ENCODE measurements at regions not wholly inside any gene's neighbourhood (a gene's known extent, or its start where the extent isn't known, plus 50 kb on each side); places are given as distances from the start of the nearest gene placed in this dataset.

DNA sequence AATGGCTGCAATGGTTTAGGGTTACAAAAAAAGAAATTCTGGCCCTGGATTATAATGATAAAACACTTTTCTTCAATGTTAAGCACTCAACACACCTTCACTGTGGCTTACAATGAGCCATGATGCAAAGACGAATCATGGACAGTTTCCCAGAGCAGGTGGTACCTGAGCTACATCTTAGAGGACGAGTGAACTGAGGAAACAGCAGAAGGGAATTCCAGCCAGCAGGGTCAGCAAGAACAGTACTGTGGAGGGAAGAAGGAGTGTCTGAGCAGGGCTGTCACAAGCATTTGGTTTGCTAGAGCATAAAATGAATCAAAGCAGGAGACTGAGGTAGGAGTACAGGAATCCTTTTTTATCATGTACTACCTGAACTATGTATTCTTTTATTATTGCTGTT is 332.8 kb upstream of the C11orf87 start (continued):
- TF ChIP-seq, protein P1, sequence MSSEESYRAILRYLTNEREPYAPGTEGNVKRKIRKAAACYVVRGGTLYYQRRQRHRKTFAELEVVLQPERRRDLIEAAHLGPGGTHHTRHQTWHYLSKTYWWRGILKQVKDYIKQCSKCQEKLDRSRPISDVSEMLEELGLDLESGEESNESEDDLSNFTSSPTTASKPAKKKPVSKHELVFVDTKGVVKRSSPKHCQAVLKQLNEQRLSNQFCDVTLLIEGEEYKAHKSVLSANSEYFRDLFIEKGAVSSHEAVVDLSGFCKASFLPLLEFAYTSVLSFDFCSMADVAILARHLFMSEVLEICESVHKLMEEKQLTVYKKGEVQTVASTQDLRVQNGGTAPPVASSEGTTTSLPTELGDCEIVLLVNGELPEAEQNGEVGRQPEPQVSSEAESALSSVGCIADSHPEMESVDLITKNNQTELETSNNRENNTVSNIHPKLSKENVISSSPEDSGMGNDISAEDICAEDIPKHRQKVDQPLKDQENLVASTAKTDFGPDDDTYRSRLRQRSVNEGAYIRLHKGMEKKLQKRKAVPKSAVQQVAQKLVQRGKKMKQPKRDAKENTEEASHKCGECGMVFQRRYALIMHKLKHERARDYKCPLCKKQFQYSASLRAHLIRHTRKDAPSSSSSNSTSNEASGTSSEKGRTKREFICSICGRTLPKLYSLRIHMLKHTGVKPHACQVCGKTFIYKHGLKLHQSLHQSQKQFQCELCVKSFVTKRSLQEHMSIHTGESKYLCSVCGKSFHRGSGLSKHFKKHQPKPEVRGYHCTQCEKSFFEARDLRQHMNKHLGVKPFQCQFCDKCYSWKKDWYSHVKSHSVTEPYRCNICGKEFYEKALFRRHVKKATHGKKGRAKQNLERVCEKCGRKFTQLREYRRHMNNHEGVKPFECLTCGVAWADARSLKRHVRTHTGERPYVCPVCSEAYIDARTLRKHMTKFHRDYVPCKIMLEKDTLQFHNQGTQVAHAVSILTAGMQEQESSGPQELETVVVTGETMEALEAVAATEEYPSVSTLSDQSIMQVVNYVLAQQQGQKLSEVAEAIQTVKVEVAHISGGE (CRISPR knock-in tag; IDR thresholded peaks at IDR 0.05): no peak
- TF ChIP-seq CEBPB (tag; IDR thresholded peaks at IDR 0.05): no peak
- TF ChIP-seq ZNF121 (CRISPR knock-in tag; conservative IDR thresholded peaks at IDR 0.05): no peak

DNA sequence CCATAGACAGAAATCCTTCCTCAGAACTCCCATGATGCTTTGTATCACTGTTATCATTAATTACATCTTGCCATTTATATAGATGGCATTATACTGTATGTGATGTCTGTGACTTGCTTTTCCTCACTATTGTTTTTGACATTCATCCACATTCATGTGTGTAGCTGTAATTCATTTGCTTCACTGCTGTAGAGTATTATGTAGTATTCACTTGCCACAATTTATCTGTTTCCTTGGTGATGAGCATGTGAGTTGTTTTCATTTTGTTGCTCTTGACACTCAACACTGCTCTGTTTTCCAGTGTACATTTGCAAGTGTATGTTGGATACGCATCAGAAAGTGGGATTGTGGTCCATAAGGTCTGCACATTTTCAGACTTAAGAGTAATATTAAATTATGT is 328.6 kb upstream of the C11orf87 start:
- no peak overlapping the region for H2AFZ ChIP-seq (ENCODE audit: low read depth, low read length)
- no peaks in the 10 kb centered on the region for H3K27me3 ChIP-seq (ENCODE audit: control insufficient read depth in 2 of 2, insufficient read depth in 2 of 2, low read length in 2 of 2)
- no TSS peak for BruUV-seq (replicated peaks)
- H3K9ac ChIP-seq (ENCODE audit: insufficient read depth in 1 of 2, low read depth in 2 of 2, low read length in 2 of 2): no peak overlapping the region
- no peak overlapping the region for H3K4me2 ChIP-seq (ENCODE audit: insufficient read depth, low read length)
- ChIA-PET CTCF (ENCODE audit: low intra/inter-chr PET ratio) (no interaction called here), POLR2A (no interaction called here)
- no peaks in the 10 kb centered on the region for H3K4me1 ChIP-seq (replicated peaks in 1 of 2; ENCODE audit: control insufficient read depth in 2 of 2, insufficient read depth in 2 of 2, low read length in 2 of 2)
- in situ Hi-C loops (cut with MboI): no loop called here
- no peaks in the 10 kb centered on the region for H3K79me2 ChIP-seq (ENCODE audit: control insufficient read depth, insufficient read depth, low read length)
- no peak for DNase-seq (ENCODE audit: extremely low read depth in 1 of 4, low spot score in 3 of 4)
- intact Hi-C loops (cut with micrococcal nuclease): no loop called here
- WGBS (ENCODE audit: insufficient coverage, low coverage, missing lambda C conversion rate): 0% methylated on average over 1 of the region's 1 CpG
- ATAC-seq: no peak
- no peaks in the 10 kb centered on the region for H3K9me1 ChIP-seq (ENCODE audit: control insufficient read depth, insufficient read depth, low read length)
- no peak overlapping the region for H3K4me3 ChIP-seq
- H4K20me1 ChIP-seq (replicated peaks; ENCODE audit: control insufficient read depth, insufficient read depth, low read length): no peaks in the 10 kb centered on the region
- FAIRE-seq: no peak
- no peaks in the 10 kb centered on the region for H3K9me3 ChIP-seq (replicated peaks; ENCODE audit: control insufficient read depth, insufficient read depth, low read depth, low read length)
- H3K36me3 ChIP-seq (ENCODE audit: control insufficient read depth, insufficient read depth, low read length): no peaks in the 10 kb centered on the region
- no peak overlapping the region for H3K27ac ChIP-seq (ENCODE audit: extremely low read depth, low read depth, low read length)
- TF ChIP-seq, protein P2, sequence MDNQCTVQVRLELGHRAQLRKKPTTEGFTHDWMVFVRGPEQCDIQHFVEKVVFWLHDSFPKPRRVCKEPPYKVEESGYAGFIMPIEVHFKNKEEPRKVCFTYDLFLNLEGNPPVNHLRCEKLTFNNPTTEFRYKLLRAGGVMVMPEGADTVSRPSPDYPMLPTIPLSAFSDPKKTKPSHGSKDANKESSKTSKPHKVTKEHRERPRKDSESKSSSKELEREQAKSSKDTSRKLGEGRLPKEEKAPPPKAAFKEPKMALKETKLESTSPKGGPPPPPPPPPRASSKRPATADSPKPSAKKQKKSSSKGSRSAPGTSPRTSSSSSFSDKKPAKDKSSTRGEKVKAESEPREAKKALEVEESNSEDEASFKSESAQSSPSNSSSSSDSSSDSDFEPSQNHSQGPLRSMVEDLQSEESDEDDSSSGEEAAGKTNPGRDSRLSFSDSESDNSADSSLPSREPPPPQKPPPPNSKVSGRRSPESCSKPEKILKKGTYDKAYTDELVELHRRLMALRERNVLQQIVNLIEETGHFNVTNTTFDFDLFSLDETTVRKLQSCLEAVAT (IDR thresholded peaks at IDR 0.05): no peak
- TF ChIP-seq, protein P3, sequence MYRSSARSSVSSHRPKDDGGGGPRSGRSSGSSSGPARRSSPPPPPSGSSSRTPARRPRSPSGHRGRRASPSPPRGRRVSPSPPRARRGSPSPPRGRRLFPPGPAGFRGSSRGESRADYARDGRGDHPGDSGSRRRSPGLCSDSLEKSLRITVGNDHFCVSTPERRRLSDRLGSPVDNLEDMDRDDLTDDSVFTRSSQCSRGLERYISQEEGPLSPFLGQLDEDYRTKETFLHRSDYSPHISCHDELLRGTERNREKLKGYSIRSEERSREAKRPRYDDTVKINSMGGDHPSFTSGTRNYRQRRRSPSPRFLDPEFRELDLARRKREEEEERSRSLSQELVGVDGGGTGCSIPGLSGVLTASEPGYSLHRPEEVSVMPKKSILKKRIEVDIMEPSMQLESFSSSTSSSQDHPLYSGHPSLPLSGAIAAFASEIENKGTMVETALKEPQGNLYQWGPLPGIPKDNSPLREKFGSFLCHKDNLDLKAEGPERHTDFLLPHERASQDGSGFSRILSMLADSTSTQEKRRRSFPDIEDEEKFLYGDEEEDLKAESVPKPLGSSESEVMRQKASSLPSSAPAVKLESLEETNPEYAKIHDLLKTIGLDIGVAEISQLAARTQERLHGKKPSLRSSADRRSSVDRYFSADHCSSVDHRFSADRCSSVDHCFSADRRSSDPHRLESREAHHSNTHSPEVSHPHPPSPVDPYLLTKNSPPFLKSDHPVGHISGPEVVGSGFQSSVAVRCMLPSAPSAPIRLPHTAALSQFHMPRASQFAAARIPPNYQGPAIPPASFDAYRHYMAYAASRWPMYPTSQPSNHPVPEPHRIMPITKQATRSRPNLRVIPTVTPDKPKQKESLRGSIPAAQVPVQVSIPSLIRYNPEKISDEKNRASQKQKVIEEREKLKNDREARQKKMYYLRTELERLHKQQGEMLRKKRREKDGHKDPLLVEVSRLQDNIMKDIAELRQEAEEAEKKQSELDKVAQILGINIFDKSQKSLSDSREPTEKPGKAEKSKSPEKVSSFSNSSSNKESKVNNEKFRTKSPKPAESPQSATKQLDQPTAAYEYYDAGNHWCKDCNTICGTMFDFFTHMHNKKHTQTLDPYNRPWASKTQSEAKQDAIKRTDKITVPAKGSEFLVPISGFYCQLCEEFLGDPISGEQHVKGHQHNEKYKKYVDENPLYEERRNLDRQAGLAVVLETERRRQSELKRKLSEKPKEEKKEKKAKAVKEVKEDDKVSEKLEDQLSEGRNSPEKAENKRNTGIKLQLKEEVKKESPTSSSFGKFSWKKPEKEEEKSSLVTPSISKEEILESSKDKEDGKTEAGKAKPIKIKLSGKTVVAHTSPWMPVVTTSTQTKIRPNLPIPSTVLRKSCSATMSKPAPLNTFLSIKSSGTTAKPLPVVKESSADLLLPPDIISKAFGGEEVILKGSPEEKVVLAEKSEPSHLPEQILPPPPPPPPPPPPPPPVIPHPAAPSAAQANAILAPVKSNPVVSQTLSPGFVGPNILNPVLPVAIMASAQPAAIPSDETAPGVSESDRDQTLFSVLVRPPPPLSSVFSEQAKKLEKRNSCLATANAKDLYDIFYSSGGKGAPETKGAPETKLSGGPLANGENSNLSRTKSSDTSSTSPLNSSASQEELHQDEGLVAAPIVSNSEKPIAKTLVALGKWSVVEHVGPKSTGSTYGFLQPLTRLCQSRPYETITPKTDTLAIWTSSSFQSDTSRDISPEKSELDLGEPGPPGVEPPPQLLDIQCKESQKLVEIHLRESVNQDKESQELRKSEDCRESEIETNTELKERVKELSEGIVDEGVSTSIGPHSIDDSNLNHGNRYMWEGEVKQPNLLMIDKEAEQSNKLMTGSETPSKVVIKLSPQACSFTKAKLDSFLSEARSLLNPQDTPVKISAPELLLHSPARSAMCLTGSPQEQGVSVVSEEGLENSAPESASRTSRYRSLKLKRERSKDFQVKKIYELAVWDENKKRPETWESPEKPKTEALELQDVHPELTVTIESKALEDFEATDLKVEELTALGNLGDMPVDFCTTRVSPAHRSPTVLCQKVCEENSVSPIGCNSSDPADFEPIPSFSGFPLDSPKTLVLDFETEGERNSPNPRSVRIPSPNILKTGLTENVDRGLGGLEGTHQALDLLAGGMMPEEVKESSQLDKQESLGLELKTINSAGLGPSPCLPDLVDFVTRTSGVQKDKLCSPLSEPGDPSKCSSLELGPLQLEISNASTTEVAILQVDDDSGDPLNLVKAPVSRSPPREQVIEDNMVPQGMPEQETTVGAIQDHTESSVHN (IDR thresholded peaks at IDR 0.05; ENCODE audit: borderline replicate concordance in 1 of 2, low read depth in 1 of 2): no peak
- TF ChIP-seq HMG20B (CRISPR knock-in tag; IDR thresholded peaks at IDR 0.05): no peak
- no peak for TF ChIP-seq ZNF41 (CRISPR knock-in tag; conservative IDR thresholded peaks at IDR 0.05)
- TF ChIP-seq IFI16 (CRISPR knock-in tag; IDR thresholded peaks at IDR 0.05): no peak
